Brain microvascular endothelial cell (primary cell): ENCODE measurements at regions not wholly inside any gene's neighbourhood (a gene's known extent, or its start where the extent isn't known, plus 50 kb on each side); places are given as distances from the start of the nearest gene placed in this dataset.

Source experiments
- DNase-seq: peaks from one replicate; pipeline ENCODE4 v3.0.0-alpha.2; 2020
- H3K27ac ChIP-seq: fragments of 250-450 bp; sonication (Bioruptor Pico); 2 replicates; pipeline ENCODE4 v1.5.1; 2020; ENCODE audit warnings: mild to moderate bottlenecking, moderate library complexity
- H3K27me3 ChIP-seq: fragments of 250-450 bp; sonication (Bioruptor Pico); replicated peaks from 2 replicates; pipeline ENCODE4 v1.5.1; 2020; ENCODE audit warnings: mild to moderate bottlenecking
- H3K36me3 ChIP-seq: fragments of 250-450 bp; sonication (Bioruptor Pico); replicated peaks from 2 replicates; pipeline ENCODE4 v1.5.1; 2020; ENCODE audit warnings: mild to moderate bottlenecking
- H3K4me3 ChIP-seq: 2 replicates; pipeline ENCODE4 v1.5.1; 2011; ENCODE audit warnings: low read depth, mild to moderate bottlenecking, control low read depth, low read length, moderate library complexity
- CTCF ChIP-seq: IDR thresholded peaks from 2 replicates; pipeline ENCODE4 v1.5.1; 2011; ENCODE audit warnings: low read depth, mild to moderate bottlenecking, moderate library complexity, low read length, control low read depth, inconsistent platforms; ENCODE audit errors: missing control alignments
- in situ Hi-C: cut with HindIII; loops from 2 replicates; pipeline ENCODE4 v1.10.0; 2017; ENCODE audit warnings: low sequenced_read_pairs, low pct_ligation_motif_present

GRCh38 chr3:77707281-77707680, 667.4 kb downstream of the ROBO2 start:
- Histone ChIP-seq H3K36me3 (no peaks in the 10 kb centered on the region), H3K27ac (no peak overlapping the region), H3K4me3 (no peak overlapping the region), H3K27me3 (no peaks in the 10 kb centered on the region)
- in situ Hi-C loops = no loop called here
- DNase-seq = no peak
- no peak for TF ChIP-seq CTCF

- in situ Hi-C loops = no loop called here
- Histone ChIP-seq H3K4me3 (no peak overlapping the region), H3K36me3 (no peaks in the 10 kb centered on the region), H3K27ac (no peak overlapping the region), H3K27me3 (no peaks in the 10 kb centered on the region)
- no peak for DNase-seq
- no peak for TF ChIP-seq CTCF
Observed at GRCh38 chr3:77709155-77709554, 669.3 kb downstream of the ROBO2 start.

GRCh38 chr3:77718311-77718710, 678.4 kb downstream of the ROBO2 start:
- H3K36me3 ChIP-seq = no peaks in the 10 kb centered on the region
- DNase-seq = no peak
- no peaks in the 10 kb centered on the region for H3K27me3 ChIP-seq
- no peak for TF ChIP-seq CTCF
- no peak overlapping the region for H3K27ac ChIP-seq
- H3K4me3 ChIP-seq = no peak overlapping the region
- in situ Hi-C loops = no loop called here

DNA sequence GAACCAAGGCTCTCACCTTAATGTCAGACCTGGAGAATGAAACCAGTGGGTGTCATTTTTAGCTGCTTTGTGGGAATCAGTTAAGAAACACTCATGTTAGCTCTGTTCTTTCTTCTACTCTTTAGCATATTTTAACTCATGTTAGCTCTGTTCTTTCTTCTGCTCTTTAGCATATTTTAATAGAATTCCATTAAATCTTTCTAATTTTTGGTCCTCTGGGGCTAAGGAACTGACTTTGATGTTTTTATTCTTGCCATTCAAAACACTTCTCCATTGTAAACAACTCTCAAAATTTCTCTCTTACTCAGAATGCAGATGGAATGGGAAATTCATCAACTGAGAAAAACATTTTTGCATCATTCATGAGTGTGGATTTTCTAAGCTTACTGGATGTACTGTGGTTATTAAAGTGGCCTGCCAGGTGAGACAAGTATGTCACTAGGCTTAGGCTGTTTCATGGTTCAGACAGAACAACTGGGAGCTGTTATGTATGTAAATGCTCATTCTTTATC, 680.6 kb downstream of the ROBO2 start:
- H3K27me3 ChIP-seq = no peaks in the 10 kb centered on the region
- no peaks in the 10 kb centered on the region for H3K36me3 ChIP-seq

GRCh38 chr3:77726517-77726916, 686.6 kb downstream of the ROBO2 start:
- TF ChIP-seq CTCF = no peak
- H3K27ac ChIP-seq = no peak overlapping the region
- H3K27me3 ChIP-seq = no peaks in the 10 kb centered on the region
- H3K36me3 ChIP-seq = no peaks in the 10 kb centered on the region
- DNase-seq = no peak
- no peak overlapping the region for H3K4me3 ChIP-seq
- in situ Hi-C loops = no loop called here

More for the DNA sequence above, 680.6 kb downstream of the ROBO2 start:
- DNase-seq = no peak
- no peak for TF ChIP-seq CTCF
- in situ Hi-C loops = no loop called here
- Histone ChIP-seq H3K4me3 (no peak overlapping the region), H3K27ac (no peak overlapping the region)

- in situ Hi-C loops = no loop called here
- no peak for TF ChIP-seq CTCF
- H3K4me3 ChIP-seq = no peak overlapping the region
- no peak overlapping the region for H3K27ac ChIP-seq
- H3K27me3 ChIP-seq = no peaks in the 10 kb centered on the region
- no peak for DNase-seq
- no peaks in the 10 kb centered on the region for H3K36me3 ChIP-seq
Observed at GRCh38 chr3:77746048-77746447, 706.1 kb downstream of the ROBO2 start.
